GM12892 (cell line): ENCODE measurements at regions not wholly inside any gene's neighbourhood (a gene's known extent, or its start where the extent isn't known, plus 50 kb on each side); places are given as distances from the start of the nearest gene placed in this dataset.

Experiments used
- DNase-seq: peaks from one replicate; pipeline ENCODE4 v3.0.0; 2011; ENCODE audit not compliant: insufficient read length
- FAIRE-seq: peaks from 2 replicates; lab custom pipeline; 2011; peaks lifted over from hg19 to GRCh38; lab: Jason Lieb, UNC
- POLR2A ChIP-seq: IDR thresholded peaks from 2 replicates; pipeline ENCODE4 v1.6.1; 2011; ENCODE audit warnings: low read depth, low read length, control low read depth
- POLR2AphosphoS5 ChIP-seq: IDR thresholded peaks from 2 replicates; pipeline ENCODE4 v1.6.1; 2011; ENCODE audit warnings: low read depth, low read length, control low read depth
- TAF1 ChIP-seq: IDR thresholded peaks from 2 replicates; pipeline ENCODE4 v1.6.1; 2011; ENCODE audit warnings: low read depth, mild to moderate bottlenecking, control low read depth, low read length, borderline replicate concordance

DNA sequence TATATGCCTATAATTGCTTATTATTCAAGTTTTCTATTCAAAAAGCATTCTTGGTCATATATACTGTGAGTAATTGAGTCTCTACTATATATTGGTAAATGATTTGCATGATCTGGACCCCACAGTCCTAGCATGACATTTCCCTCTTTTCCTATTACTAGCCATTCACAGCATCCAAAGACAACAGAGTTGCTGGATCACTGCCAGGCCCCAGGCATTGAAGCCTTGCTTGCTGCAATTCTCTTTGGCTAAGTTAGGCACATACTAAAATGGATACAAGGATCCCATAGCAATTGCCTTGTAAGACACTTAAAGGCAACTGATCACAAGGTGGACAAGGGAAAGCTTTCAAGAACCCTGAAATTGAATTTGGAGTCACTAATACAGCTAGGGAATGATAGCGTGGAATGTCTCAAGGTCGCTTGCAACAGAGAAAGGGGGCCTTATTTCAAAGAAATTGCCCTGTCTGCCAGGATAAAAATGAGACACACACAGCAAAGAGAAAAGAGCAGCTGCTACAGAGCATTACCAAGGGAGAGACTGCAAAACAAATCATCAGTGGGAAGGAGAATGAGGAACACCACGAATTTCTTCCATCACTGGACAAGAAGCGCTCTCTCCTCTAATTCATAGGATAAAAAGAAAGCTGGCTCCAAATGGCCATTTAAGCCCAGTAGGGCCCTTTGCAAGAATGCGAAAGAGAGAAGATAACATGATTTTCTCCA lies 77.1 kb upstream of the EPHA4 start:
- FAIRE-seq (no peak), DNase-seq (no peak)
- TF ChIP-seq POLR2A: no peak
- TF ChIP-seq POLR2AphosphoS5: no peak
- no peak for TF ChIP-seq TAF1

DNA sequence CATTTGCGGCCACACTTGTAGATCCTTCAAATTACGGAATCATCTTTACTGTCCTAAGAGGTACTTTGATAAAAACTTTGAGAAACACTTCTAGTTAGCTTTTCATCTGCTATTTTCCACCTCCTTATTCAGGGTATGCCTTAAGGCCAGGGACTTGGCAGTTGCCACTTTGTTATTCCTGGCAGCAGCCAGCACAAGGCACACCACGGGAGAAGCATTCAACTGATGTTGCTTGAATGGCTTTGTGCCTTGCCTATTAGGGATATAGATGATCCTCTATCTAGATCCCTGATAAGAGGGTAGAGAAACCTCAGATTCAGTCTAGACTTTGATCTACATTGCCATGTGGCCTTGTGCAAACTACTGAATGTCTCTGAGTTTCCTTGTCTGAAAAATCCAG lies 70.3 kb upstream of the EPHA4 start:
- DNase-seq (no peak), FAIRE-seq (no peak)
- no peak for TF ChIP-seq POLR2AphosphoS5
- no peak for TF ChIP-seq TAF1
- no peak for TF ChIP-seq POLR2A

DNA sequence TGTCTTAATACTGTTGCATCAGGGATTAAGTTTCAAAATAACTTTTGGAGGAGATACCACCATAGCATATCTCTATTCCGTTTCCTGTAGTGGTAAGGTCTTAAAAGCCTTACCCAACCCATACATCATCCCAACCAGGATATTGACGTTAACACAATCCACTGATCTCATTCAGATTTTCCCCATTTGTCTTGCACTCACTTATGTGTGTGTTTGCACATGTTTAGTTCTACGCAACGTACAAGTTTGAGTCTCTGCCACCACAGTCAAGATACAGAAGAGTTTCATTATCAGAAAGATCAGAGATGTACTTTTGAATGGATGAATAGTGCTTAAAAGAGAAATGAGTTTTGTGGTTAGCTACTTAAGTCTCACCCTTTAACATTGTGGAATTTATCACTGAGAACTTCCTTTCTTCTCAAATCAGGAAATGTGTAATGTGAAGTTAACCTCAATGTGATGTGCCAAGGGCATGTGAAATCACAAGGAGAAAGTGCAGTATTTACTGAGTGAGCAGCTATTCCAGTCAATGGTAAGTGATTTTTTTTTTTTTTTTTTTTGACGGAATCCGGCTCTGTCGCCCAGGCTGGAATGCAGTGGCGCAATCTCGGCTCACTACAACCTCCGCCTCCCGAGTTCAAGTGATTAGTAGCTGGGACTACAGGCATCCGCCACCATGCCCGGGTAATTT lies 69.2 kb upstream of the EPHA4 start:
- no peak for DNase-seq
- TF ChIP-seq TAF1 (no peak), POLR2A (no peak), POLR2AphosphoS5 (no peak)
- no peak for FAIRE-seq

DNA sequence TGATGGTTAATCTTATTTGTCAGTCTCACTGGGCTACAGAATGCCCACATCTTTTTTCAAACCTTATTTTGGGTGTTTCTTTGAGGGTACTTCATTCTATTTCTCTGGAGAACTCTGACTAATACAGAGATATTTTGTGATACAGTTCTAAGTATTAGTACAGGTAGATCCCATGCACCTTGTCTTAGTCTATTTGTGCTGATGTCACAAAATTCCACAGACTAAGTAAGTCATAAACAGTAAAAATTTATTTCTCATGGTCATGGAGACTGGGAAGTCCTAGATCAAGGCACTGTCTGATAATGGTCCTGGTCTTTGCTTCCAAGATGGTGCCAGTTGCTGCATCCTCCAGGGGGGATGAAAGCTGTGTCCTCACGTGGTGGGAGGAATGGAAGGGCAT lies 68.6 kb upstream of the EPHA4 start:
- no peak for TF ChIP-seq TAF1
- TF ChIP-seq POLR2A: no peak
- no peak for TF ChIP-seq POLR2AphosphoS5
- FAIRE-seq (no peak), DNase-seq (no peak)

DNA sequence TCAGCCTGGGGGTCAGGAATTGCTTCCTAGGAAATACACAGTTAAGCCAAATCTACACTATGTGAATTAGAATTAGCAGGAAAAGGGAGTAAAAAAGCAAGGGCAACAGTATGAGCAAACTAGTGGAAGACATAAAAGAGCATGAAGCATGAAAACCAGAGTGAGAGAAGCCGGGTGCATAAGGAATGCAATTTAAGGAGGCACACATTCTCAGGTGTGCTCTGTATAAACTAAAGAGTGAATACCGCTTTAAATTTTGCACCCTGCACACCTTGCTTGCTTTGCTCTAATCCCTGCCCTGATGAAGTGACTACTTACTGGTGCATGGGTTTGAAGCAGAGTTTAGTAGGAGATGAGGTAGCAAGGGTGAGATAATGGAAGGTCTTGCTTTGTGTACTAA lies 65.7 kb upstream of the EPHA4 start:
- TF ChIP-seq TAF1 (no peak), POLR2AphosphoS5 (no peak), POLR2A (no peak)
- FAIRE-seq: no peak
- DNase-seq: no peak

DNA sequence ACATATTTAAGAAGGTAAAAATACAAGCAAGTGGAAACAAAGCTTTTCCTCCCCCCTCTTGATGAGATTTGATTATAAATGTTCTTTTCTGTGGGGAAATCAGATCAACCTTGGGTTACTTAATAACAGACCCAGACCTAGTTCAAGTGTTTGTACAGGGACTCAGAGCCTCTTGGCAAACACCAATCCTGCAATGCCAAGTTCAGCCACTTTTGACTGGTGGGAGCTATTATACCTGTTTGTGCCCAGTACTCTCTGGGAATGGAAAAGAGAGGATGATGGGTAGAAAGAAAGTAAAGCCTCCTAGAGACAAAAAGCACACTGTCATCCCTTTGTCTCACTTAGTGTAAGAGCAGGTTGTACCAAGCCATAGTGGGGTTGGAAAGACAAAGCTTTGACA lies 63.8 kb upstream of the EPHA4 start:
- DNase-seq: no peak

DNA sequence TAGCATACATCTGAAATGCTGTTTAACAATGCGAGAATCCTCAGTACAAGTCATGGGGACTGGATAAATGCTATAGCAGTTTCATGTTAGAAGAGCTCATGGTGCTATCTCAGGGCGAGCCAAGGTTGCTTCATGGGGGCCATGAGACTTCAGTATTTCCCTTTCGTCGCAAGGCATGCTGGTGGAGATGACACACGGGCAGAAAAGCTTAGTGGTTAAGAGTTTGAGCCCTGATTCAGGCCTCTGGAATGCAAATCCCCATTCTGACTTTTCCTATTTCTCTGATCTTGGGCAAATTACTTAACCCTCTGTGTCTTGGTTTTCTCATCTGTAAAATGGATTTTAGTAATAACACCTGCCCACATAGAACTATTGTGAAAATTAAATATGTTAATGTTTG lies 57.4 kb upstream of the EPHA4 start:
- FAIRE-seq (no peak), DNase-seq (no peak)
- no peak for TF ChIP-seq POLR2A

More for the DNA sequence above, 63.8 kb upstream of the EPHA4 start:
- no peak for FAIRE-seq
- no peak for TF ChIP-seq POLR2A
- no peak for TF ChIP-seq POLR2AphosphoS5
- no peak for TF ChIP-seq TAF1

DNA sequence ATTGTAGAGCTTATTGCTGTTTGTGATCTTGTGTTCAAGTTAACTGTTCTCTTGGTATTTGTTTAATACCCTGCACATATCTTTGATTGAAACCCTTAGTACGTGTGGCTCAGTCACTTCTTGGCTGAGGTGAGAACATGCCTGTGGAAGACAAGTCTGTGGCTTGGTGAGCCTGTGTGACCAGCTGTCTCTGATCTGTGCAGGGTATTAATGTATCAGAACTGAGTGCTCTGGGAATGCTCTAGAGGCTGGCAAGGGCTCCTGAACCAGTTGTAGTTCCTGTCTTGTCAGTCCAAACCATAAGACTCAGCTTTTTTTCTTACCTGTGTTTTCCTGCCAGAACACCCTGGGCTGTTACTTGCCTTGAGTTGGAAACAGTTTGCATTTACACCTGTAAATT lies 52.4 kb upstream of the EPHA4 start:
- TF ChIP-seq POLR2AphosphoS5 (no peak), POLR2A (no peak), TAF1 (no peak)
- FAIRE-seq (no peak), DNase-seq (no peak)
